SK-N-MC (cell line): ENCODE measurements at regions not wholly inside any gene's neighbourhood (a gene's known extent, or its start where the extent isn't known, plus 50 kb on each side); places are given as distances from the start of the nearest gene placed in this dataset.

Experiments used
- DNase-seq: peaks from one replicate; pipeline ENCODE4 v3.0.0-alpha.2; 2011; ENCODE audit warnings: low read depth, low spot score
- H3K27ac ChIP-seq: fragments of 200-600 bp; sonication (generic); 2 replicates; pipeline ENCODE4 v1.5.1; 2016; ENCODE audit warnings: mixed run types
- H3K36me3 ChIP-seq: fragments of 200-600 bp; sonication (generic); 2 replicates; pipeline ENCODE4 v1.6.1; 2017; ENCODE audit warnings: antibody characterized with exemption, low read length, mixed read lengths; ENCODE audit not compliant: insufficient read depth
- H3K4me3 ChIP-seq: fragments of 200-600 bp; sonication (generic); 2 replicates; pipeline ENCODE4 v1.5.1; 2016
- H3K9ac ChIP-seq: fragments of 200-600 bp; sonication (generic); 2 replicates; pipeline ENCODE4 v1.8.0; 2017; ENCODE audit warnings: mixed run types, mixed read lengths; ENCODE audit not compliant: insufficient read length
- H3K9me3 ChIP-seq: fragments of 200-600 bp; sonication (generic); 2 replicates; pipeline ENCODE4 v1.6.1; 2017; ENCODE audit warnings: low read depth, mild to moderate bottlenecking, antibody characterized with exemption, low read length, moderate library complexity, mixed read lengths
- EZH2 ChIP-seq: fragments of 200-600 bp; sonication (generic); IDR thresholded peaks from one replicate; pipeline ENCODE4 v1.6.1; 2017; ENCODE audit warnings: antibody characterized with exemption
- FOXP2 ChIP-seq: optimal IDR thresholded peaks from 2 replicates; pipeline ENCODE3; 2011; ENCODE audit warnings: mild to moderate bottlenecking, moderate library complexity; ENCODE audit not compliant: insufficient read depth; ENCODE audit errors: extremely low read length, control extremely low read depth
- POLR2AphosphoS5 ChIP-seq: IDR thresholded peaks from 2 replicates; pipeline ENCODE4 v1.6.1; 2012; ENCODE audit warnings: mild to moderate bottlenecking, low read depth, low read length, borderline replicate concordance

GRCh38 chr4:126731062-126731461 is 901.7 kb upstream of the INTU start:
- no peak overlapping the region for H3K27ac ChIP-seq
- no peak for TF ChIP-seq POLR2AphosphoS5
- no peak for TF ChIP-seq FOXP2
- TF ChIP-seq EZH2 = no peak
- no peak overlapping the region for H3K9ac ChIP-seq
- H3K9me3 ChIP-seq = no peaks in the 10 kb centered on the region
- H3K36me3 ChIP-seq = no peaks in the 10 kb centered on the region
- DNase-seq = no peak
- H3K4me3 ChIP-seq = no peak overlapping the region

- Histone ChIP-seq H3K4me3 (no peak overlapping the region), H3K36me3 (no peaks in the 10 kb centered on the region), H3K9me3 (no peaks in the 10 kb centered on the region), H3K27ac (no peak overlapping the region), H3K9ac (no peak overlapping the region)
- TF ChIP-seq EZH2 (no peak), POLR2AphosphoS5 (no peak), FOXP2 (no peak)
- DNase-seq = no peak
Observed at GRCh38 chr4:126733301-126733700, 899.5 kb upstream of the INTU start.

GRCh38 chr4:126734465-126734864 is 898.3 kb upstream of the INTU start:
- H3K27ac ChIP-seq = no peak overlapping the region
- no peak overlapping the region for H3K4me3 ChIP-seq
- no peak overlapping the region for H3K9ac ChIP-seq
- H3K9me3 ChIP-seq = no peaks in the 10 kb centered on the region
- TF ChIP-seq EZH2 (no peak), POLR2AphosphoS5 (no peak), FOXP2 (no peak)
- DNase-seq = no peak
- no peaks in the 10 kb centered on the region for H3K36me3 ChIP-seq

GRCh38 chr4:126735294-126736132 is 897.2 kb upstream of the INTU start:
- Histone ChIP-seq H3K27ac (no peak overlapping the region), H3K9me3 (no peaks in the 10 kb centered on the region), H3K9ac (no peak overlapping the region), H3K36me3 (no peaks in the 10 kb centered on the region), H3K4me3 (no peak overlapping the region)
- TF ChIP-seq FOXP2 (no peak), POLR2AphosphoS5 (no peak), EZH2 (no peak)
- no peak for DNase-seq

- no peak for TF ChIP-seq FOXP2
- no peak for TF ChIP-seq EZH2
- no peak for TF ChIP-seq POLR2AphosphoS5
- Histone ChIP-seq H3K27ac (no peak overlapping the region), H3K9me3 (no peaks in the 10 kb centered on the region)
Observed at GRCh38 chr4:126736133-126736518, 896.6 kb upstream of the INTU start.

GRCh38 chr4:126737899-126738526 is 894.7 kb upstream of the INTU start:
- H3K4me3 ChIP-seq = no peak overlapping the region

More at GRCh38 chr4:126736133-126736518, 896.6 kb upstream of the INTU start:
- DNase-seq = no peak
- H3K9ac ChIP-seq = no peak overlapping the region
- H3K4me3 ChIP-seq = no peak overlapping the region
- no peaks in the 10 kb centered on the region for H3K36me3 ChIP-seq

GRCh38 chr4:126738527-126738923 is 894.2 kb upstream of the INTU start:
- TF ChIP-seq POLR2AphosphoS5 (no peak), EZH2 (no peak), FOXP2 (no peak)
- H3K27ac ChIP-seq = 0 out of 2 replicates have a peak overlapping the region, but pooled peaks have one; percentile 12
- H3K9me3 ChIP-seq = no peaks in the 10 kb centered on the region
- no peak overlapping the region for H3K9ac ChIP-seq
- H3K36me3 ChIP-seq = no peaks in the 10 kb centered on the region
- no peak overlapping the region for H3K4me3 ChIP-seq
- DNase-seq = no peak

More at GRCh38 chr4:126737899-126738526, 894.7 kb upstream of the INTU start:
- H3K9ac ChIP-seq = no peak overlapping the region
- H3K9me3 ChIP-seq = no peaks in the 10 kb centered on the region
- TF ChIP-seq FOXP2 (no peak), EZH2 (no peak), POLR2AphosphoS5 (no peak)
- DNase-seq = peak; percentile 73
- H3K27ac ChIP-seq = 0 out of 2 replicates have a peak overlapping the region, but pooled peaks have one; percentile 12
- no peaks in the 10 kb centered on the region for H3K36me3 ChIP-seq

GRCh38 chr4:126738926-126739325 is 893.8 kb upstream of the INTU start:
- Histone ChIP-seq H3K36me3 (no peaks in the 10 kb centered on the region), H3K9ac (no peak overlapping the region), H3K9me3 (no peaks in the 10 kb centered on the region), H3K4me3 (no peak overlapping the region), H3K27ac (no peak overlapping the region)
- no peak for DNase-seq
- TF ChIP-seq EZH2 (no peak), POLR2AphosphoS5 (no peak), FOXP2 (no peak)

GRCh38 chr4:126740687-126741086 is 892.1 kb upstream of the INTU start:
- no peak for TF ChIP-seq EZH2
- TF ChIP-seq POLR2AphosphoS5 = no peak
- no peak for TF ChIP-seq FOXP2
- Histone ChIP-seq H3K9me3 (no peaks in the 10 kb centered on the region; the same call in 1 of the 2 replicates), H3K4me3 (no peak overlapping the region), H3K27ac (no peak overlapping the region), H3K36me3 (no peaks in the 10 kb centered on the region), H3K9ac (no peak overlapping the region)
- no peak for DNase-seq
